A549 (cell line): ENCODE measurements at regions not wholly inside any gene's neighbourhood (a gene's known extent, or its start where the extent isn't known, plus 50 kb on each side); places are given as distances from the start of the nearest gene placed in this dataset.

Experiments used
- ATAC-seq, 2 experiments: fragments of 200-7000 bp in 1 of 2; fragments of >200 bp in 1 of 2; cut with Nextera tagmentation in 1 of 2; cut with Tn5 transposase in 1 of 2; 3 replicates each; pipeline versions ENCODE4 v1.8.0 to v1.9.1; 2018 to 2020; ENCODE audit warnings: mild to moderate bottlenecking in 1 of 2, moderate library complexity in 1 of 2
- CTCF ChIA-PET: fragments of 300-600 bp; sonication (Branson Sonifier 250); formaldehyde crosslinking; extraction: SDS; loops from one replicate; lab custom pipeline; 2021; ENCODE audit warnings: antibody characterized with exemption, inconsistent platforms; lab: Yijun Ruan, JAX
- POLR2A ChIA-PET: fragments of 350-600 bp; formaldehyde crosslinking; extraction: SDS; loops from one replicate; lab custom pipeline; 2021; ENCODE audit warnings: antibody characterized with exemption, inconsistent platforms; lab: Yijun Ruan, JAX
- DNase-seq, 2 experiments: peaks; one replicate each; pipeline versions ENCODE4 v3.0.0 to v3.0.0-alpha.2; 2011 to 2016; ENCODE audit warnings: low read depth in 1 of 2, low spot score in 1 of 2
- FAIRE-seq: peaks from 2 replicates; lab custom pipeline; 2011; peaks lifted over from hg19 to GRCh38; lab: Jason Lieb, UNC
- H3K27ac ChIP-seq, 2 experiments: fragments of >200 bp; sonication (Bioruptor Twin); formaldehyde crosslinking; 3 replicates each; pipeline ENCODE4 v1.5.1; 2016 to 2017
- H3K4me1 ChIP-seq: fragments of >200 bp; sonication (Bioruptor Twin); formaldehyde crosslinking; 3 replicates; pipeline ENCODE4 v1.6.1; 2016
- H3K4me2 ChIP-seq: fragments of >200 bp; sonication (Bioruptor Twin); formaldehyde crosslinking; 3 replicates; pipeline ENCODE4 v1.6.1; 2016
- H3K4me3 ChIP-seq: fragments of >200 bp; sonication (Bioruptor Twin); formaldehyde crosslinking; 3 replicates; pipeline ENCODE4 v1.5.1; 2016
- H3K9me3 ChIP-seq: fragments of >200 bp; sonication (Bioruptor Twin); formaldehyde crosslinking; 3 replicates; pipeline ENCODE4 v1.6.1; 2016
- ATOH8 ChIP-seq: fragments of 250-450 bp; sonication (Bioruptor Pico); IDR thresholded peaks from 2 replicates; pipeline ENCODE4 v1.5.0; 2020; ENCODE audit warnings: low read depth, mild to moderate bottlenecking, moderate library complexity
- BHLHE40 ChIP-seq: IDR thresholded peaks from 2 replicates; pipeline ENCODE4 v1.6.1; 2012; ENCODE audit warnings: low read depth, low read length, inconsistent platforms
- CEBPB ChIP-seq, 2 experiments: fragments of >200 bp in 1 of 2; sonication (Bioruptor Twin) in 1 of 2; formaldehyde crosslinking in 1 of 2; IDR thresholded peaks; 2 replicates each; pipeline ENCODE4 v1.6.1; 2012 to 2016
- CHD2 ChIP-seq: fragments of 150-350 bp; IDR thresholded peaks from 2 replicates; pipeline ENCODE4 v1.6.1; 2014; ENCODE audit warnings: low read length; ENCODE audit not compliant: partially characterized antibody
- CHD4 ChIP-seq: fragments of 200-600 bp; sonication (generic); IDR thresholded peaks from 2 replicates; pipeline ENCODE4 v1.6.1; 2016; ENCODE audit warnings: antibody characterized with exemption, mild to moderate bottlenecking, borderline replicate concordance
- ELK1 ChIP-seq: fragments of 150-350 bp; IDR thresholded peaks from 2 replicates; pipeline ENCODE4 v1.6.1; 2014; ENCODE audit warnings: low read depth, mild to moderate bottlenecking, low read length
- FOSB ChIP-seq: fragments of 250-450 bp; sonication (Bioruptor Pico); IDR thresholded peaks from 2 replicates; pipeline ENCODE4 v1.5.0; 2020; ENCODE audit warnings: mild to moderate bottlenecking, moderate library complexity
- FOSL2 ChIP-seq, 2 experiments: fragments of 450-650 bp in 1 of 2; fragments of >200 bp in 1 of 2; sonication (Bioruptor Twin) in 1 of 2; formaldehyde crosslinking; IDR thresholded peaks; 2 replicates each; pipeline versions ENCODE4 v1.5.0 to v1.6.1; 2016 to 2020; ENCODE audit warnings: mild to moderate bottlenecking in 1 of 2, moderate library complexity in 1 of 2
- GATA3 ChIP-seq: IDR thresholded peaks from 2 replicates; pipeline ENCODE4 v1.6.1; 2012; ENCODE audit warnings: borderline replicate concordance
- HDAC2 ChIP-seq: fragments of 200-600 bp; sonication (generic); IDR thresholded peaks from 2 replicates; pipeline ENCODE4 v1.6.1; 2016
- HES2 ChIP-seq: fragments of >200 bp; sonication (Bioruptor Twin); formaldehyde crosslinking; IDR thresholded peaks from 2 replicates; pipeline ENCODE4 v1.6.1; 2016
- HMGXB4 ChIP-seq: fragments of 250-450 bp; sonication (Bioruptor Pico); IDR thresholded peaks from 2 replicates; pipeline ENCODE4 v1.5.0; 2021; ENCODE audit warnings: mild to moderate bottlenecking, moderate library complexity, borderline replicate concordance
- HOXA7 ChIP-seq: fragments of 250-450 bp; sonication (Bioruptor Pico); IDR thresholded peaks from 2 replicates; pipeline ENCODE4 v1.5.0; 2020; ENCODE audit warnings: mild to moderate bottlenecking, moderate library complexity
- HOXB13 ChIP-seq: fragments of 250-450 bp; sonication (Bioruptor Pico); IDR thresholded peaks from 2 replicates; pipeline ENCODE4 v1.5.0; 2020; ENCODE audit warnings: low read depth, mild to moderate bottlenecking, moderate library complexity
- HOXB5 ChIP-seq: fragments of 250-450 bp; sonication (Bioruptor Pico); IDR thresholded peaks from 2 replicates; pipeline ENCODE4 v1.5.0; 2020; ENCODE audit warnings: mild to moderate bottlenecking, moderate library complexity
- JUN ChIP-seq, 2 experiments: fragments of >200 bp; sonication (Bioruptor Twin); formaldehyde crosslinking; IDR thresholded peaks; 2 replicates in 1 of 2; 3 replicates in 1 of 2; pipeline ENCODE4 v1.6.1; 2016 to 2017
- KDM1A ChIP-seq: fragments of 200-600 bp; sonication (generic); IDR thresholded peaks from 2 replicates; pipeline ENCODE4 v1.6.1; 2016; ENCODE audit warnings: low read depth, mild to moderate bottlenecking
- MAFK ChIP-seq: fragments of 450-650 bp; IDR thresholded peaks from 2 replicates; pipeline ENCODE4 v1.6.1; 2014; ENCODE audit not compliant: partially characterized antibody
- MYC ChIP-seq: IDR thresholded peaks from 2 replicates; pipeline ENCODE4 v1.6.1; 2012; ENCODE audit warnings: mild to moderate bottlenecking, inconsistent platforms, low read length, improper control_type of control experiment, borderline replicate concordance
- NFE2L2 ChIP-seq: fragments of 150-350 bp; conservative IDR thresholded peaks from 2 replicates; pipeline ENCODE4 v1.6.1; 2014; ENCODE audit warnings: low read length
- NPAS2 ChIP-seq: fragments of 250-450 bp; sonication (Bioruptor Pico); IDR thresholded peaks from 2 replicates; pipeline ENCODE4 v1.8.0; 2022; ENCODE audit warnings: mild to moderate bottlenecking, moderate library complexity, borderline replicate concordance
- NR3C1 ChIP-seq: fragments of >200 bp; sonication (Bioruptor Twin); formaldehyde crosslinking; IDR thresholded peaks from 3 replicates; pipeline ENCODE4 v1.6.1; 2017
- PBX3 ChIP-seq: IDR thresholded peaks from 2 replicates; pipeline ENCODE4 v1.6.1; 2012
- RAD21 ChIP-seq, 2 experiments: fragments of >200 bp in 1 of 2; sonication (Bioruptor Twin) in 1 of 2; formaldehyde crosslinking in 1 of 2; IDR thresholded peaks in 1 of 2; conservative IDR thresholded peaks in 1 of 2; 2 replicates in 1 of 2; 3 replicates in 1 of 2; pipeline ENCODE4 v1.6.1; 2012 to 2018; ENCODE audit warnings: inconsistent platforms in 1 of 2
- RARB ChIP-seq: fragments of 250-450 bp; sonication (Bioruptor Pico); IDR thresholded peaks from 2 replicates; pipeline ENCODE4 v1.8.0; 2021; ENCODE audit warnings: mild to moderate bottlenecking, moderate library complexity
- RCOR1 ChIP-seq: fragments of 150-350 bp; IDR thresholded peaks from 2 replicates; pipeline ENCODE4 v1.6.1; 2014; ENCODE audit warnings: antibody characterized with exemption, low read length, low read depth
- RFX5 ChIP-seq: fragments of 450-650 bp; IDR thresholded peaks from 2 replicates; pipeline ENCODE4 v1.7.1; 2014; ENCODE audit warnings: antibody characterized with exemption, mild to moderate bottlenecking, moderate library complexity
- RNF2 ChIP-seq: fragments of 200-600 bp; sonication (generic); IDR thresholded peaks from 2 replicates; pipeline ENCODE4 v1.6.1; 2016; ENCODE audit warnings: low read depth, mild to moderate bottlenecking, antibody characterized with exemption, moderate library complexity, borderline replicate concordance
- SMC3 ChIP-seq: fragments of >200 bp; sonication (Bioruptor Twin); formaldehyde crosslinking; IDR thresholded peaks from 3 replicates; pipeline ENCODE4 v1.6.1; 2018; ENCODE audit warnings: inconsistent platforms
- SREBF2 ChIP-seq: fragments of 450-650 bp; IDR thresholded peaks from 2 replicates; pipeline ENCODE4 v1.6.1; 2014; ENCODE audit warnings: mild to moderate bottlenecking, moderate library complexity
- ZFP36 ChIP-seq: fragments of 450-650 bp; IDR thresholded peaks from 2 replicates; pipeline ENCODE4 v1.6.1; 2014; ENCODE audit warnings: borderline replicate concordance; ENCODE audit not compliant: partially characterized antibody
- ZSCAN20 ChIP-seq: fragments of 250-450 bp; sonication (Bioruptor Pico); IDR thresholded peaks from 2 replicates; pipeline ENCODE4 v1.8.0; 2022; ENCODE audit warnings: mild to moderate bottlenecking, moderate library complexity
- WGBS: methylation state at CpG from one replicate; pipeline ENCODE4 v1.1.6; 2017; ENCODE audit errors: missing lambda C conversion rate; 5-methylcytosine and 5-hydroxymethylcytosine counted together

GRCh38 chr1:175814885-175815284, 71.5 kb upstream of the TNR start:
- Histone ChIP-seq H3K4me1 (no peaks in the 10 kb centered on the region), H3K4me2 (no peak overlapping the region), H3K4me3 (no peak overlapping the region), H3K27ac (no peak overlapping the region), H3K9me3 (no peaks in the 10 kb centered on the region)
- FAIRE-seq = no peak
- no peak for DNase-seq
- 25% methylated on average over 3 of the region's 3 CpGs for WGBS
- no peak for ATAC-seq
- ChIA-PET POLR2A (no interaction called here), CTCF (no interaction called here)
- TF ChIP-seq FOSB (CRISPR knock-in tag) (no peak), MAFK (no peak), FOSL2 (IDR thresholded peaks at IDR 0.05) (no peak), FOSL2 (CRISPR knock-in tag; IDR thresholded peaks at IDR 0.05) (no peak), HDAC2 (no peak), NFE2L2 (no peak), HOXA7 (CRISPR knock-in tag) (no peak), RARB (CRISPR knock-in tag) (no peak), CEBPB (IDR thresholded peaks at IDR 0.05) (no peak), GATA3 (no peak), JUN (IDR thresholded peaks at IDR 0.05) (no peak), SMC3 (no peak), ZFP36 (no peak), ZSCAN20 (CRISPR knock-in tag) (no peak), ATOH8 (CRISPR knock-in tag) (no peak), HOXB5 (no peak), NR3C1 (no peak), BHLHE40 (no peak), RCOR1 (no peak), NPAS2 (CRISPR knock-in tag) (no peak), KDM1A (no peak)

GRCh38 chr1:175812936-175813335, 69.5 kb upstream of the TNR start:
- Histone ChIP-seq H3K4me1 (no peaks in the 10 kb centered on the region), H3K9me3 (no peaks in the 10 kb centered on the region), H3K27ac (no peak overlapping the region), H3K4me3 (no peak overlapping the region), H3K4me2 (no peak overlapping the region)
- FAIRE-seq (no peak), ATAC-seq (no peak), DNase-seq (no peak)
- CTCF ChIA-PET = interaction anchor here (0.8 kb wide), 1 partner anchor 11 kb away, joined by 3 read pairs; no protein-coding TSS in a partner anchor
- 0% methylated on average over 2 of the region's 2 CpGs for WGBS
- POLR2A ChIA-PET = no interaction called here
- TF ChIP-seq FOSB (CRISPR knock-in tag) (no peak), CHD2 (no peak), RFX5 (no peak), RARB (CRISPR knock-in tag) (no peak), HOXB13 (CRISPR knock-in tag) (no peak), HES2 (no peak), MYC (no peak), ELK1 (no peak), PBX3 (no peak), RNF2 (no peak), HMGXB4 (no peak), ATOH8 (CRISPR knock-in tag) (no peak), RAD21 (conservative IDR thresholded peaks at IDR 0.05 in 1 of 2, IDR thresholded peaks at IDR 0.05 in 1 of 2) (no peak), CHD4 (no peak), SREBF2 (no peak)
